Subcutaneous abdominal adipose tissue (tissue), 5 donors: ENCODE measurements at regions not wholly inside any gene's neighbourhood (a gene's known extent, or its start where the extent isn't known, plus 50 kb on each side); places are given as distances from the start of the nearest gene placed in this dataset.
"Not testable (repeated sequence)": the region's sequence is repeated elsewhere in the genome, so short reads cannot be mapped to it uniquely, and the experiment has no call there.

Source experiments
- H3K27ac ChIP-seq: one replicate; pipeline ENCODE4 v1.7.0; 2013; ENCODE audit warnings: low read depth, mild to moderate bottlenecking, inconsistent platforms, low read length, moderate library complexity
- H3K27me3 ChIP-seq, 5 donors: one replicate each; pipeline ENCODE4 v1.7.0; 2013; ENCODE audit warnings: low read length in 5 of 5, inconsistent platforms in 1 of 5; ENCODE audit not compliant: control insufficient read depth in 5 of 5, insufficient read depth in 4 of 5
- H3K36me3 ChIP-seq, 5 donors: one replicate each; pipeline ENCODE4 v1.7.0; 2013; ENCODE audit warnings: low read length in 5 of 5; ENCODE audit not compliant: control insufficient read depth in 5 of 5, insufficient read depth in 5 of 5
- H3K4me1 ChIP-seq, 5 donors: one replicate each; pipeline ENCODE4 v1.7.0; 2013; ENCODE audit warnings: low read length in 5 of 5, mild to moderate bottlenecking in 3 of 5, moderate library complexity in 1 of 5; ENCODE audit not compliant: control insufficient read depth in 5 of 5, insufficient read depth in 5 of 5
- H3K4me3 ChIP-seq, 5 donors: one replicate each; pipeline ENCODE4 v1.7.0; 2013; ENCODE audit warnings: low read length in 5 of 5, low read depth in 1 of 5
- H3K9ac ChIP-seq, 5 donors: one replicate each; pipeline ENCODE4 v1.7.0; 2013; ENCODE audit warnings: low read length in 5 of 5, mild to moderate bottlenecking in 4 of 5, moderate library complexity in 3 of 5
- H3K9me3 ChIP-seq, 5 donors: one replicate each; pipeline ENCODE4 v1.7.0; 2013; ENCODE audit warnings: low read length in 5 of 5; ENCODE audit not compliant: control insufficient read depth in 5 of 5
- donor health status: healthy.
- donor health status: healthy.
- donor health status: healthy.
- donor health status: healthy.
- donor health status: healthy.

DNA sequence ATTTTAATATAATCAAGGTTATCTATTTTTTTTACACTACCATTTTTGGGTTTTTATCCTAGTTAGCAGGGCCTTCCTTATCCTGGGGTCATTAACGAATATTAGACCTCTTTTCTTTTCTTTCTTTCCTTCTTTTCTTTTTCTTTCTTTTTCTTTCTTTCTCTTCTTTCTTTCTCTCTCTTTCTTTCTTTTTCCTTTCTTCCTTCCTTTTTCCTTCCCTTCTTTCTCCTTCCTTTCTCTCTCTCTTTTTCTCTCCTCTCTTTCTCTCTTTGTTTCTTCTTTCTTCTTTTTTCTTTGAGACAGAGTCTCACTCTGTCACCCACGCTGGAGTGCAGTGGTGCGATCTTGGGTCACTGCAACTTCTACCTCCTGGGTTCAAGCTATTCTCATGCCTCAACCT lies 120.4 kb upstream of the PDE7B start:
- no peak overlapping the region for H3K4me3 ChIP-seq
- no peaks in the 10 kb centered on the region for H3K36me3 ChIP-seq
- no peaks in the 10 kb centered on the region for H3K4me1 ChIP-seq
- no peaks in the 10 kb centered on the region for H3K27me3 ChIP-seq
- peaks cover 0 to 4% (median 0%) of the 10 kb centered on the region in 5 donors for H3K9me3 ChIP-seq
- no peak overlapping the region for H3K27ac ChIP-seq
- H3K9ac ChIP-seq, result no peak overlapping the region

- not testable (repeated sequence) for H3K9ac ChIP-seq, H3K36me3 ChIP-seq, H3K27ac ChIP-seq, H3K4me3 ChIP-seq, H3K27me3 ChIP-seq, H3K9me3 ChIP-seq, H3K4me1 ChIP-seq
These were observed 115.2 kb upstream of the PDE7B start for GRCh38 chr6:135736351-135736750.

- no peaks in the 10 kb centered on the region for H3K4me1 ChIP-seq
These were observed 112.9 kb upstream of the PDE7B start for GRCh38 chr6:135738636-135739035.

DNA sequence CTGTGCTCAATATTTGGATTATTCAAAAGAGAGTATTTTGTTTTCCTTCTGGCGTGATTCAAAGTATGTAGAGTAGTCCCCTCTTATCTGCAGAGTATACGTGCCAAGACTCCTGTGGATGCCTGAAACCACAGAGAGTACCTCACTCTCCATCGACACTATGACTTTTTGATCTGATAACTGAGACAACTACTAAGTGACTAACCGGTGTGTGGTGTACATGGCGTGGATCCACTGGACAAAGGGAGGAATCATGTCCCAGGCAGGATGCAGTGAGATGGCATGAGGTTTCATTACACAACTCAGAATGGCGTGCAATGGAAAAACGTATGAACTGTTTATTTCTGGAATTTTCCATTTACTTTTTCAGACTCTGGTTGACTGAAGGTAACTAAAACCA lies 112.2 kb upstream of the PDE7B start:
- H3K4me1 ChIP-seq, result no peaks in the 10 kb centered on the region
- H3K9me3 ChIP-seq, result no peaks in the 10 kb centered on the region
- no peak overlapping the region for H3K4me3 ChIP-seq
- no peaks in the 10 kb centered on the region for H3K27me3 ChIP-seq
- no peaks in the 10 kb centered on the region for H3K36me3 ChIP-seq
- no peak overlapping the region for H3K9ac ChIP-seq
- H3K27ac ChIP-seq, result no peak overlapping the region

More at GRCh38 chr6:135738636-135739035, 112.9 kb upstream of the PDE7B start:
- Histone ChIP-seq H3K27ac (no peak overlapping the region), H3K9me3 (no peaks in the 10 kb centered on the region), H3K36me3 (no peaks in the 10 kb centered on the region), H3K9ac (no peak overlapping the region), H3K4me3 (no peak overlapping the region), H3K27me3 (no peaks in the 10 kb centered on the region)

DNA sequence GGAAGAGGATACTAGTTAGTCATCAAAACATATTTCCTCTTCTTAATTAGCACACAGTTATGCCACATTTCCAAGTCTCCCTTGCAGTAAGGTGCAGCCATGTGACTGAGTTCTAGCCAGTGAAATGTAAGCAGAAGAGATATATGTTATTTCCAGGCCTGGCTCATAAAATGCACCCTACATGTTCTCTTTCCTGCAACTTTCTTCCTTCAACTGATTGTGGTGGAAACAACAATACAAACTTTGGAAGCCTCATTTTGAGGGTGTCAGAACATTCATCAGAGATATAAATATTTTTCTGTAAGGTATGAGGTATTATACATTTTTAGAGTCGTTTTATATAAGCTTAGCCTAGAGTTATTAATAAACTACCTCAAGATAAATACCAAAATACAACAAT lies 110.9 kb upstream of the PDE7B start:
- H3K27me3 ChIP-seq, result no peaks in the 10 kb centered on the region
- no peak overlapping the region for H3K4me3 ChIP-seq
- H3K36me3 ChIP-seq, result no peaks in the 10 kb centered on the region
- H3K9me3 ChIP-seq, result no peaks in the 10 kb centered on the region
- no peak overlapping the region for H3K9ac ChIP-seq
- H3K27ac ChIP-seq, result no peak overlapping the region
- no peaks in the 10 kb centered on the region for H3K4me1 ChIP-seq

DNA sequence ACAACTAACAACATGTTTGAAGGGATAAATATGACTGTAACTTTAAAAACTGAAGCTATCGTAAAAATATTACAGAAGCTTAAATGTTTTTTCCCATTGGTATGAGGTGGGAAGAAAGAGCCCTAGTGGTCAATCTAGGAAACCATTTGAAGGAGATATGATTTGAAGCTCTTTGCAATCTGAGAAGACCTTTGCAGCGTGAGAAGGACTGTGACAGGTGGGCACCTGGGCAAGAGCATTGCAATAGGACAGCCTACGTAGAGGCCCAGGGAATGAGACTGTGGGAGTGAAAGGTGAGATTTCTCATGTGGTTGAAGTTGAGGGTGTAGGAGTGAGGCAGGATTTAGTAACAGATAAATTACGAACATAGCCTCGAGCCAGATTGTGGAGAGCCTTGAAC lies 108.0 kb upstream of the PDE7B start:
- no peaks in the 10 kb centered on the region for H3K27me3 ChIP-seq
- H3K9ac ChIP-seq, result no peak overlapping the region
- H3K9me3 ChIP-seq, result no peaks in the 10 kb centered on the region
- no peak overlapping the region for H3K4me3 ChIP-seq
- H3K36me3 ChIP-seq, result no peaks in the 10 kb centered on the region
- no peak overlapping the region for H3K27ac ChIP-seq
- H3K4me1 ChIP-seq, result no peaks in the 10 kb centered on the region

GRCh38 chr6:135748189-135748588 lies 103.3 kb upstream of the PDE7B start:
- H3K9me3 ChIP-seq, result no peaks in the 10 kb centered on the region
- H3K27ac ChIP-seq, result no peak overlapping the region

GRCh38 chr6:135750081-135750480 lies 101.4 kb upstream of the PDE7B start:
- H3K27ac ChIP-seq, result no peak overlapping the region
- H3K27me3 ChIP-seq, result no peaks in the 10 kb centered on the region
- H3K36me3 ChIP-seq, result no peaks in the 10 kb centered on the region
- H3K4me3 ChIP-seq, result no peak overlapping the region
- no peaks in the 10 kb centered on the region for H3K9me3 ChIP-seq
- no peaks in the 10 kb centered on the region for H3K4me1 ChIP-seq
- no peak overlapping the region for H3K9ac ChIP-seq

More at GRCh38 chr6:135748189-135748588, 103.3 kb upstream of the PDE7B start:
- Histone ChIP-seq H3K4me3 (no peak overlapping the region), H3K27me3 (no peaks in the 10 kb centered on the region), H3K4me1 (no peaks in the 10 kb centered on the region), H3K9ac (no peak overlapping the region), H3K36me3 (no peaks in the 10 kb centered on the region)

- no peaks in the 10 kb centered on the region for H3K9me3 ChIP-seq
- no peaks in the 10 kb centered on the region for H3K36me3 ChIP-seq
- no peak overlapping the region for H3K9ac ChIP-seq
- H3K27ac ChIP-seq, result no peak overlapping the region
- H3K4me1 ChIP-seq, result no peaks in the 10 kb centered on the region
- H3K4me3 ChIP-seq, result no peak overlapping the region
- H3K27me3 ChIP-seq, result no peaks in the 10 kb centered on the region
These were observed 98.3 kb upstream of the PDE7B start for GRCh38 chr6:135753196-135753595.

DNA sequence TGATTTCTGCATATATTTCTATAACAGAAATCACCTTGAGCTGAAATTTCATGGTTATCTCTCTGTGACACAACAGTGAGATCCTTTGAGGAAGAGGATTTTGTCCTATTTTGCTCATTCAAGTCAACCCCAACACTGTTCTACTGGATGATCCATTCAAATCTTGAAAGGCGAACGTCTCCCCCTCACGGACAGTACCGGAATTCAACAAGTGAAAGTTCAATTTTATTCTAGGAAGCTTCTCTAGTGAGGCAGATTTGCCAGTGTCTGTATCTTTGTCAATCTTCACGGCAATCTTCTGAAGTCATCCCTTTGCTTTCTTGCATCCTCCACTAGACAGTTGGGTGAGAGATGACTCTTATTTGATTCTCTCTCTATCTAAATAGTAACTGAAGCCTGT lies 91.7 kb upstream of the PDE7B start:
- H3K4me3 ChIP-seq, result no peak overlapping the region
- no peak overlapping the region for H3K9ac ChIP-seq
- H3K27me3 ChIP-seq, result no peaks in the 10 kb centered on the region
- no peaks in the 10 kb centered on the region for H3K4me1 ChIP-seq
- no peaks in the 10 kb centered on the region for H3K36me3 ChIP-seq
- no peak overlapping the region for H3K27ac ChIP-seq
- no peaks in the 10 kb centered on the region for H3K9me3 ChIP-seq

DNA sequence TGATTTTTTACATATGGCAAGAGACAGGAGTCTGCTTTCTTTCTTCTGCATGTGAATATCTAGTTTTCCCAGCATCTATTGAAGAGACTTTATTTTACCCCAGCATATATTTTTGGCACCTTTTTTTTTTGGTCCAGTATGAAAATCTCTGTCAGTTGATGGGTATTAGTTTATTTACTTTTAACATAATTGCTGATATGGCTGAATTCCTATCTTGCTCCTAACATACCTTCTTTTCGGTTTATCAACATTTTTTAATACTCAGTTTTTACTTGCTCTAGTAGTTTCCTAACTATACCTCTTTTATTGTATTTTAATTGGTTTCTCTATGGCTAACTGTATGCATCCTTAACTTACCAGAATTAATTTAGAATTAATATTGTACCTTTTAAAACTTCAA lies 77.5 kb upstream of the PDE7B start:
- no peak overlapping the region for H3K27ac ChIP-seq
- H3K27me3 ChIP-seq, result no peaks in the 10 kb centered on the region
- H3K9ac ChIP-seq, result no peak overlapping the region
- no peaks in the 10 kb centered on the region for H3K9me3 ChIP-seq
- H3K4me3 ChIP-seq, result no peak overlapping the region
- no peaks in the 10 kb centered on the region for H3K4me1 ChIP-seq
- H3K36me3 ChIP-seq, result no peaks in the 10 kb centered on the region
